Astrocyte of the spinal cord (primary cell): ENCODE measurements at regions not wholly inside any gene's neighbourhood (a gene's known extent, or its start where the extent isn't known, plus 50 kb on each side); places are given as distances from the start of the nearest gene placed in this dataset.

Experiments used
- DNase-seq: peaks from one replicate; pipeline ENCODE4 v3.0.0; 2011; ENCODE audit warnings: low read depth, low spot score
- H3K4me3 ChIP-seq: 2 replicates; pipeline ENCODE4 v1.5.1; 2011; ENCODE audit warnings: low read depth, mild to moderate bottlenecking, low read length, moderate library complexity
- CTCF ChIP-seq: IDR thresholded peaks from 2 replicates; pipeline ENCODE4 v1.5.1; 2012; ENCODE audit warnings: low read depth, mild to moderate bottlenecking, low read length, inconsistent platforms
- in situ Hi-C: cut with HindIII; loops from 2 replicates; pipeline ENCODE4 v1.10.0; 2017; ENCODE audit warnings: low sequenced_read_pairs

DNA sequence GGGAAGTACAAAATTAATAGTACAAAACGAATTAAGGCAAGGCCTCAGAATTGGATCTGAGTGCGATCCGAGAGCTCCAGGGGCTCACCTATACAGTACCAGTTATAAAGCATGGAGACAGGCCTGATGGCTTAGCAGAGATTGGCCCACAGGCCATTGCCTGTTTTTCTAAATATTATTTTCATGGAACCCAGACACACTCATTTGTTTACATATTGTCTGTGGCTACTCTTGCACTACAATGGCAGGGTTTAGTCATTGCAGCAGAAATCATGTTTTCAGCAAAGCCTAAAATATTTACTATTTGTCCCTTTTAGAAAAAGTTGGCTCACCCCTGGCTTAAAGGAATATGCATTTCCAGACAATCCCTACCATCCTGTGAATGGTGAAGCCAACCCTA is 578.9 kb downstream of the PLPP3 start:
- in situ Hi-C loops = no loop called here
- TF ChIP-seq CTCF = no peak
- no peak for DNase-seq
- H3K4me3 ChIP-seq = no peak overlapping the region

- no peak overlapping the region for H3K4me3 ChIP-seq
- no peak for TF ChIP-seq CTCF
- in situ Hi-C loops = no loop called here
- no peak for DNase-seq
Measured at GRCh38 chr1:55997536-55997935, 581.8 kb downstream of the PLPP3 start.

DNA sequence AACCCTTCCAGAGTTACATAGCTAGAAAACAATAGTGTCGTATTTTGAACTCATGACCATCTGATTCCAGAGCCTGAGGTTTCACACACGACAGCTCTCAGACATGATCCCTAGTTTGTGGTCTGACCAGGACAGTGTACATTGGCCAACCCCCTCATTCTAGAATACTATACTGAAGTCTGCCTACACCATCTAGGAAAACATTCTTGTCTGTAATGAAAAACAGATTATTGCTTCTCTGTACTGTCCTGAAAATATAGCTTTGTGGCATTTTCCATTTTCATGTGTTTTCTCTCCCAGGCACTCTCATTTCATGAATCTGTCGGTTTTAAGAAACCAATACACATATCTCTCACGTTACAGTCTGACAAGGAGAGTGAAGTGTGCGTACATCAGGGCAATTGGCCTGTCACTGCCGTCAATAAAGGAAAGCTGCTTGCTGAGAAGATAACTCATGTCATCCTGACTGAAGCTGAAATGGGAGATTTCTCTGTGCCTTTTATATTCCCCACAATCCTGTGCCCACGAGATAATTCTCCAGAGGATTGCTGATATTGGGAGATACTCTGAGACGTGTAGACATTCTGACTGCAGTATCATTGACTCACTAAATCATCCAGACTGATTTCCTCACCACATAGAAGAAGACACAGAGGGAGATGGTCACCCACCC is 585.6 kb downstream of the PLPP3 start:
- DNase-seq = no peak
- in situ Hi-C loops = no loop called here
- H3K4me3 ChIP-seq = no peak overlapping the region
- no peak for TF ChIP-seq CTCF

- TF ChIP-seq CTCF = no peak
- H3K4me3 ChIP-seq = no peak overlapping the region
- DNase-seq = no peak
- in situ Hi-C loops = no loop called here
Measured at GRCh38 chr1:55990007-55990406, 589.4 kb downstream of the PLPP3 start.

DNA sequence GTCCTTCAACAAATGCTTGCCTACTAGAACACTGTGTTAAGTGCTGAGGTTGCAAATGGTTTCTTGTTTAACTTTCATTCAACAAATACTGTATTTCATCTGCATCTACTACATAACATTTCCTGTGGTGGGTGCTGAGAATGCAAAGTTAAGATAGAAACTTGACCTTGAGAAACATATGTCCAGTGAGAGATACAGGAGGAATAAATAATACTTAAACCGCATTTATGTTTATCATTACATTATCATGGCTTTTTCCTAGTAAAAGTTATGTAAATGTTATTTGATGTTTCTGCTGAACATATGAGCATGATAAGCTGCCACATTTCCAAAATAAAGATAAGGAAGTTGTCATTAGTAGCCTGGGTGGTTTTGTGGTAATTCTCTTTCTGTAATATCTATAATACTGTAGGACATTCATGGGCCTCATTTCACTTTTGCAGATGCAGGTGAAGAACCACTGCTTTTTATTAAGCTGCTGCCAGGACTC is 590.4 kb downstream of the PLPP3 start:
- in situ Hi-C loops = no loop called here
- no peak for DNase-seq
- H3K4me3 ChIP-seq = no peak overlapping the region
- TF ChIP-seq CTCF = no peak

GRCh38 chr1:55987491-55988249 is 591.7 kb downstream of the PLPP3 start:
- no peak overlapping the region for H3K4me3 ChIP-seq
- no peak for DNase-seq
- no peak for TF ChIP-seq CTCF
- in situ Hi-C loops = no loop called here
